ENCODE measurements at regions not wholly inside any gene's neighbourhood (a gene's known extent, or its start where the extent isn't known, plus 50 kb on each side); places are given as distances from the start of the nearest gene placed in this dataset.

DNA sequence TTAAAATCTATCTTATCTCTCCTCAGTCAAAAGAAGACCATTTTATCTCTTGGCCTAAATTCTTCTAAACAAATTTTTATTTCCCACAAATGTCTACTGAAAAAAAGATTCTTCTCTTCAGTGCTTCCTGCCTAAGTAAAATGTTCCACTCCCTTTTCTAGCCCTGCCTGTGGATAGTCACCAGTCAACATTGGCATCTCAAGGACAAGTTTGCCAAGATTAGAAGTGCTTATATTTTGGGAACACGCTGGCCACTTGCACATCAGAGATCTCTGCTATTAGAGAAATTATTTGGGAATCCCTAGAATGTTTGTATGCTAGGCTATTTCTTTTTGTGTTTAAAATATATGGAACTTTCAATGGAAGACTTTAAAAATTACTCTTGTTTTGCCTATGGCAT lies 758.2 kb upstream of the CDH7 start:
- no peak for DNase-seq (ENCODE audit: low read depth, low spot score)

DNA sequence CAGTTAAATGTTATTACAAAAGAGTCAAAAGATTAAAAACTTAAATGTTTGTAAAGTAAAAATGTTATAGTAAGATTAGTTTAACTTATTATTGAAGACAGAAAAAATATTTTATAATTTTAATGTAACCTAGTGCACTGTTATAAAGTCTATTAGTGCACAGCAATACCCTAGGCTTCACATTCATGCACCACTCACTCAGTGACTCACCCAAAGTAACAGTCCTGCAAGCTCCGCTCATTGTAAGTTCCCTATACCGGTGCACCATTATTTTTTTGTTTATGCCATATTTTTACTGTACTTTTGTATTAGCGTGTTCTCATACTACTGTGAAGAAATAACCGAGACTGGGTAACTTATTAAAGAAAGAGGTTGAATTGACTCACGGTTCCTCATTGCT lies 759.7 kb upstream of the CDH7 start:
- DNase-seq (ENCODE audit: low read depth, low spot score), result no peak

DNA sequence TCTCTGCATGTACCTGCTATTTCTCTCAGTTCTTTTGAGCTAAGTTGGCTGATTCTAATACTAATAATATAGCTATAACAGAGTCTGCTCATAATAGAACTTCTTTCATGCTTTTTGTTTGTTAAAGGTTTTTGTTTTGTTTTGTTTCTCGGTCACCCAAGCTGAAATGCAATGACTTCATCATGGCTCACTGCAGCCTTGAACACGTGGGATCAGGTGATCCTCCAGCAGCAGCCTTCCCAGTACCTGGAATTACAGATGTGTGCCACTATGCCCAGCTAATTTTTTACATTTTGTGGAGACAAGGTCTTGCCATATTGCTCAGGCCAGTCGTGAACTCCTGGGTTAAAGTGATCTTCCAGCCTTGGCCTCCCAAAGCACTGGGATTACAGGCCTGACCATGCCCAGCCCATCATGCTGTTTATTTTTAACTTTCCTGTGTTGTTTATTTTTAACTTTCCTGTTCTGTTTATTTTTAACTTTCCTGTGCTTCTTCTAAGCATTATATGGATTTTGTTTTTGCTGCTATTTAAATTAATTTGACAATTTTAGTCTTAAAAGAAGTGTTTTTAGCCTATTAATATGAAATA lies 763.8 kb upstream of the CDH7 start:
- DNase-seq (ENCODE audit: low read depth, low spot score), result no peak

GRCh38 chr18:64983497-64984238 lies 767.1 kb upstream of the CDH7 start:
- DNase-seq (ENCODE audit: low read depth, low spot score), result no peak

- no peak for DNase-seq (ENCODE audit: low read depth, low spot score)
Observed at GRCh38 chr18:64982414-64983055, 768.3 kb upstream of the CDH7 start.

GRCh38 chr18:64981915-64982314 lies 768.9 kb upstream of the CDH7 start:
- no peak for DNase-seq (ENCODE audit: low read depth, low spot score)

DNA sequence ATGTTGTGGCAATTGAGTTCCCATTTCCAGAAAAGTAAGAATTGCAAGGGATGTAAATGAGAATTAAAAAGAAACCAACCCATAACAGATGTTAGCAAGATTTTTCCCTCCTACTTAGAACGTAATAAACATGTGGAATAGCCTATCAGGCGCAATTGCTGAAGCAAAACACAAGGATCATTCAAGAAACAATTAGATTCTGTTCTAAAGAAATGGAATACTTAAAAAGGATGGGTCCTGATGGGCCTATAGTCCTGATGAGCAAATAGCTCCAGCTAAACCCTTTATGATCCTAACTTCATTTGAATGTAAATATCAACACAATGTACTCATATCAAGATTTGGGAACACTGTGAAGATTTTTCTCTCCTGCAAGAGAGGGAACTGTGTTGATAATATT lies 771.0 kb upstream of the CDH7 start:
- no peak for DNase-seq (ENCODE audit: low read depth, low spot score)

- DNase-seq (ENCODE audit: low read depth, low spot score), result no peak
Observed at GRCh38 chr18:64974391-64975125, 776.3 kb upstream of the CDH7 start.

GRCh38 chr18:64972545-64972944 lies 778.3 kb upstream of the CDH7 start:
- DNase-seq (ENCODE audit: low read depth, low spot score), result no peak

GRCh38 chr18:64966667-64967066 lies 784.1 kb upstream of the CDH7 start:
- no peak for DNase-seq (ENCODE audit: low read depth, low spot score)

DNA sequence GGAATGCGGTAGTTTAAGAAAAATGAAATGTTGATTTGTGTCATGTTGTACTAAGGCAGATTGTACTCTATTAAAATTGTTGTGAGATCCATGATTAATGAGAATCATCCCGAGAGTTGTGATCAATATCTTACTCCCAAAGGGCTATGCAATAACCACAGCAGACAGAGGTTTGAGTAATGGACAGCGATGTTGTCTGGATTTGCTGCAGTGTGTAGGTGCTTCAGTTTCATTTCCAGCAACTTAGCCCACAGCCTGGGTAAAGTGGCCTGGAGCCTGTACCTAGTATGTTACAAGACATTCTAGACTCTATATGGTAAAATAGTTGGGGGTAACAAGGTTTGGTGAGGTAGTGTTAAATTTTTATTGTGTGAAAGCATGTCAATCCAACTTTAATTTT lies 794.3 kb upstream of the CDH7 start:
- no peak for DNase-seq (ENCODE audit: low read depth, low spot score)

GRCh38 chr18:64949885-64950284 lies 800.9 kb upstream of the CDH7 start:
- DNase-seq (ENCODE audit: low read depth, low spot score), result no peak

DNA sequence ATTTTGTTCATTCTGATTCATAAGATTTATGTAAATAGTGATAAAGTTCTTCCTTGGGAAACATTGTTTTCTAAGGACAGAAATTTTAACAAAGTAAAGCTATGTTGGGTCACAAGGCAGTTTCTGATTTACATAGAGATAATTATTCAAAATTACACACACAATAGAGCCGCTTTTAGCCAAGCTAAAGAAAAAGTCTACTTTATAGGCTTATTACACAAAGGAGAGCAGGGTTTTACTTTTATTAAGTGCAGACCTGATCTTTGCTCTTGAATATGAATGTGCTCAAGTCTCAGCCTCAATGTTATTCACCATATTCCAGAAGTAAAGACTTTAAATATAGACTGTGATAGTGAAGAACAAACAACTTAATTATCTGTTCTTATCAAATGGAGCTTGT lies 787.8 kb upstream of the LINC00305 start:
- no peak for DNase-seq (ENCODE audit: low read depth, low spot score)

- DNase-seq (ENCODE audit: low read depth, low spot score), result no peak
Observed at GRCh38 chr18:64929036-64929435, 780.1 kb upstream of the LINC00305 start.

DNA sequence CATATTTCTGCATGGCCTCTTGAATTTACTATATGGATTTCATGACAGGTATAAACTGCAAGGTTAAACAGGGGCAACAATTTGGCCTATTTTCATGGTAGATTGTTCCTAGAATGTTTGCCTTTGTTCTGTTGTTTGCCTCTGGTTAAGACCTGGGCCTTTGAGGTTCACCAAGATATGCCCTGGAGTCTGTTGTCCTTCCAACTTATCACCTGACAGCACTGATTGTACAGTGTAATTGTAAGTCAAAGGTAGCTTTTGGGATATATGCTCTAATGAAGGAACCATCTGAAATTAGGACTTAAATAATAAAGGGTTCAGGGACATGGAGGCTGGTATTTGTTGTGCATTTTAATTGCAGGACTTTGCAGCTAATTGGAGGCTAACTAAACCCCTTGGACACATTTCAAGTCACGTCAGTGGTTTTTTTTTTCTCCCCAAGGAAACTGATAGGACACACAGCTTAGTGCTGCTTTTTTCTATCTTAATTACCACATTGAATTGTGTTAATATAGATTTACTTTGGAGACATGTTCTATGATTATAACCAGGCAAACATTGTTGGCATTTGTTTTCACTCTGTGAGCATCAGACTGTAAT lies 771.2 kb upstream of the LINC00305 start:
- DNase-seq (ENCODE audit: low read depth, low spot score), result no peak

- no peak for DNase-seq (ENCODE audit: low read depth, low spot score)
Observed at GRCh38 chr18:64918851-64919250, 770.0 kb upstream of the LINC00305 start.

GRCh38 chr18:64893349-64893748 lies 744.5 kb upstream of the LINC00305 start:
- no peak for DNase-seq (ENCODE audit: low read depth, low spot score)

DNA sequence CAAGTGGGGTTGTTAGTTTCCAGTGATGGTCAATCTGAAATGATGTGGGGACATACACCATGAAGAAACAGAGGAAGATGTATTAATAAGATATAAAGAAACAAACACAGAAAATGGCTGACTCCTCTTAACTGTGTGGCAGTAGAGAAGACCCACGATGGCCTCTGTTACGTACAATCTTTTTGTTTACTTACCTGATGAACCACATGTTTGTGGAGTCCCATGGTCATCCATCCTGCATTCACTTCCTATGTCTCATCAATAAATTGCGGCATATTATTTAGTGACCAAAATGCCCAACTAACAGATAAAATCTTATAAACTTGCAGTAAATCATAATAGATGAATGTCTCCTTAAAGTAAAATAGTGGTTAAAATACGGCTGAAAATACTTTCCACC lies 740.1 kb upstream of the LINC00305 start:
- no peak for DNase-seq (ENCODE audit: low read depth, low spot score)

DNA sequence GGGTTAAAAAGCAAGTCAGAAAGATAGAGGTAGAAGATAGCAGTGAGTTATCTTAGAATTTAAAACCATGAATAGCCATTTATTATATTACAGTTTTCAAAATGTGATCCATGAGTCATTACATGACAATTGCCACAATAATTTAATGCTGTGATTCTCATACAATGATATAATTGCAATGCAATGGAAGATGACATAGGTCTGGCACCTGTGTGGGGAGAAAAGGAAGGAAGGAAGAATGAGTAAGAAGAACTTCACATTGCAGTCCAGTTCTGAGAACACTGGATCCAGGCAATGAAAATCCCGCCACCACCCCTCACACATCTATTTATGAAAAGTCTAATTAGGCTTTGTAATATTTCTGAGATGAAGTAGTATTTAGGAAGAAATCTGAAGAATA lies 738.1 kb upstream of the LINC00305 start:
- DNase-seq (ENCODE audit: low read depth, low spot score), result no peak

DNA sequence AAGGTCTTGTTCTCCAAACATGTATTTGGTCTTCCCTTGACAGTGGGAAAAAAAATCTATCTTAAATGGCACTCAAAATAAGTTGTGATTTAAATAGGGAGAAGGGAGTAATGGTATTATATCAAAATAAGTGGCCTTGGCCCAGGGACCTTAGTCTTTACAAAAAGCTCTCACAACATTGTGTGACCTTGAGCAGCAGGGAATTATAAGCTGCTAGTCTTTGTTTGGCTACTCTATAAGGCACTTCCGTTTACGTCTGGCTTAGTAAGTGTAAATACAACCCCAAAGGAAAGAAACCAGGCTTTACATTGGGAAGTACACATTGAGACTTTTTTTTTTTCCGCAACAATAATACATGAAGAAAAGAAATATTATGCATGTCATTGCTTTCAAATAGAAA lies 734.0 kb upstream of the LINC00305 start:
- DNase-seq (ENCODE audit: low read depth, low spot score), result no peak

- no peak for DNase-seq (ENCODE audit: low read depth, low spot score)
Observed at GRCh38 chr18:64876833-64877232, 727.9 kb upstream of the LINC00305 start.
